OCI-LY3 (cell line): ENCODE measurements at regions not wholly inside any gene's neighbourhood (a gene's known extent, or its start where the extent isn't known, plus 50 kb on each side); places are given as distances from the start of the nearest gene placed in this dataset.

Experiments used
- EZH2phosphoT487 ChIP-seq: fragments of 200-600 bp; shearing (Covaris generic); IDR thresholded peaks from 2 replicates; pipeline ENCODE4 v1.6.1; 2018; ENCODE audit warnings: antibody characterized with exemption, mixed run types, low read depth
- TF ChIP-seq, protein P1 (sequence below): fragments of 200-600, 300-600 bp; sonication (generic); IDR thresholded peaks from 2 replicates; pipeline ENCODE4 v1.5.1; 2014; ENCODE audit warnings: antibody characterized with exemption, low read length, low read depth

DNA sequence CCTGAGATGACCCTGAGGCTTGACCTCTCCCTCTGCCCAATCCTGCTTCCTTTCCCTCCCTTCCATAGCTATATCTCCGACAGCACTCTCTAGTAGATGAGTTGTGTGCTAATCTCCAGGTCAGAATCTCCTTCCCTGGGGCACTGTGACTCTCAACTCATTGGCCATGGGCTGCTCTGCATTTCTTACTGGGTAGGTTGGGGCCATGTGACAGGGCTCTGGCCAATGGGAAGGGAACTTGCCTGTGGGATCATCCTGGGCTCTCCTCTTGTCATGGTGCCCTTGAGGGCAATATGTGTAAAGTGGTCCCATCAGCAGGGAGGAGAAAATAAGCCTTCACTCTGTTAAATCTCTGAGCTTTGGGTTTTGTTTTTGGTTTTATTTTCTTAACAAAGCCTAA is 80.1 kb upstream of the ANKRD1 start:
- TF ChIP-seq, protein P1, sequence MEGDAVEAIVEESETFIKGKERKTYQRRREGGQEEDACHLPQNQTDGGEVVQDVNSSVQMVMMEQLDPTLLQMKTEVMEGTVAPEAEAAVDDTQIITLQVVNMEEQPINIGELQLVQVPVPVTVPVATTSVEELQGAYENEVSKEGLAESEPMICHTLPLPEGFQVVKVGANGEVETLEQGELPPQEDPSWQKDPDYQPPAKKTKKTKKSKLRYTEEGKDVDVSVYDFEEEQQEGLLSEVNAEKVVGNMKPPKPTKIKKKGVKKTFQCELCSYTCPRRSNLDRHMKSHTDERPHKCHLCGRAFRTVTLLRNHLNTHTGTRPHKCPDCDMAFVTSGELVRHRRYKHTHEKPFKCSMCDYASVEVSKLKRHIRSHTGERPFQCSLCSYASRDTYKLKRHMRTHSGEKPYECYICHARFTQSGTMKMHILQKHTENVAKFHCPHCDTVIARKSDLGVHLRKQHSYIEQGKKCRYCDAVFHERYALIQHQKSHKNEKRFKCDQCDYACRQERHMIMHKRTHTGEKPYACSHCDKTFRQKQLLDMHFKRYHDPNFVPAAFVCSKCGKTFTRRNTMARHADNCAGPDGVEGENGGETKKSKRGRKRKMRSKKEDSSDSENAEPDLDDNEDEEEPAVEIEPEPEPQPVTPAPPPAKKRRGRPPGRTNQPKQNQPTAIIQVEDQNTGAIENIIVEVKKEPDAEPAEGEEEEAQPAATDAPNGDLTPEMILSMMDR: no peak
- no peak for TF ChIP-seq EZH2phosphoT487
